Kidney tubule cell (primary cell): ENCODE measurements at regions not wholly inside any gene's neighbourhood (a gene's known extent, or its start where the extent isn't known, plus 50 kb on each side); places are given as distances from the start of the nearest gene placed in this dataset.
"Not testable (repeated sequence)": the region's sequence is repeated elsewhere in the genome, so short reads cannot be mapped to it uniquely, and the experiment has no call there.

Experiments used
- DNase-seq: peaks from one replicate; pipeline ENCODE4 v3.0.0-alpha.2; 2018; ENCODE audit warnings: low spot score

DNA sequence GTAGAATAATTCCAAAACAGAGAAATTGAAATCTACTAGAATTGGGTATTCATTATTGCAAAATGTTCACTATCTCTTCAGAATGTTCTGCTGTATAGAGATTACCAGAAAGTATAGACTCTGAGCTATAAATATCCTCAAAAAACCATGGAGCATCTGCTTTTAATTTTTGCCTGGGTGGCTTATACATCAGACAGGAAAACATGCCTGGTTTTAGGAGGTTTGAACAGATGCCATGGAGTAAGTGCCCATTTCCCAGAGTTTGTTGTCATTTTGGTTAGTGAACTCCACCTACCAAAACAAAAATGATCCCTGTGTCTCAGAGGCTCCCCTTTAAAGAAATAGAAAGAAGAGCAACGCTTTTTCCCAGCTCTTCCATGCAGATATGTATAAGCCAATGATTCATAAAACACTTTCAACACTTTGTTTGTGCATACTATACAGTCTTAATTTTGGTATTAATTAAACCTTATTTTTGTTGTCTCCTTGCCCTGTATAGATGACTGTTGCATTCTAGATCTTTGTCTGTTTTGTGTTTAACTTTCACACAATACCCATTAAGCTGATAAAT, 68.7 kb downstream of the MEPE start:
- DNase-seq = no peak

DNA sequence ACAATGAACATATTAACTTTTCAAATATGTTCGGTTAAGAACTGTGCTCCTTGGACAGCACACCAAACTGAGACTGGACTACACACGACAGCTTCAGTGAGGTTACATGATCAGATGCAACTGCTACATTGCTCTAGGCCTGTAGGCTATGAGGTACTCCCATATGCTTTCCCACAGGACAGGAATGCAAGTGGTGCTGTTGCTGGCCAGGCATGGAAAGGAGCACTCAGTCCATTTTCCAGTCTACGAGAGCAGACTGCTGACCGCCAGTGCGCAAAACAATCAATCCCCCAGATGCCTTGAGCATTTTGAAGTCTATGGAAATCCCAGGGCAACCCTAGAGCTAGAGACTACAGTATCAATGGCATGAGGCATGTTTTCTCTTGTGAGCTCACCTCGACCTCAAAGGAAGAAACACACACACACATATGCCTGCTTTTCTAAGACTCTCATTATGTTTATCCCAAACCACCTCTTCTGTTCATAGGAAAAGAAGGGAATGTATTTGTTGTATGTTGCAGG, 70.8 kb upstream of the SPP1 start:
- DNase-seq = no peak

DNA sequence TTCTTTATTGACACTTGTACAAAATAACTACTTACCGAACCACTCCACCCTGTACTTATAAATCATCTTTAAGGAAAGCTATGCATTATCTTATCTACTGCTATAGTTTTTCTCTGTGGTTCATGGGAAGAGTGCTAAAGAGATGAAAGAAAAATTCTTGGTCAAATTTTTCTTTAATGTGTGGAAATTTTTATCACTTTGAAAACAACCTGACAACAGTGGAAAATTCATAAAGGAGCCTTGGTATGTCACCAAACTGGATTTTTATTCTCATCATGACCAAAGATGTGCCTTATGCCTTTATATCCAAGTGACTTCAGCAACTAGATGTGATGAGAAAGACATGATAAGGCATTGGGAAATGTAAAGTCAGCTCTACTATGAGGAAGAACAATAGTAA, 67.2 kb upstream of the SPP1 start:
- DNase-seq = no peak

DNA sequence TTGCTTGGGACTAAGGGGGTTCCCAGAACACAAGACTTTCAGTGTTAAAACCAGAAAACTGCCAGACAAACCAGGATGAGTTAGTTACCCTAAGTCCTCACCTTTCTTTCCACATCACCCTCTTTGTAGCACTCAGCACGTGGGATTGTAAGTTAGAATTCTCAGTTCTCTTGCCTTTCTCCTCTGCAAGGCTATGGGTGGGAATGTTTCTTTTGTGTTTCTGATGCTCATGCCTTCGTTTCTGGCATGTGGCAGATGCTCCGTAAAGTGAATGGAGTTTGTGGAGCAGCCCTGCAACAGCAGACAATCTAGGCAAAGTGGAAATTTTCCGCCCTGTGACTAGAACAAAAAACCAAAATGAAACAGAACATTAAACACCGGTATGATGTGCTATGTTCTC, 64.7 kb upstream of the SPP1 start:
- no peak for DNase-seq

DNA sequence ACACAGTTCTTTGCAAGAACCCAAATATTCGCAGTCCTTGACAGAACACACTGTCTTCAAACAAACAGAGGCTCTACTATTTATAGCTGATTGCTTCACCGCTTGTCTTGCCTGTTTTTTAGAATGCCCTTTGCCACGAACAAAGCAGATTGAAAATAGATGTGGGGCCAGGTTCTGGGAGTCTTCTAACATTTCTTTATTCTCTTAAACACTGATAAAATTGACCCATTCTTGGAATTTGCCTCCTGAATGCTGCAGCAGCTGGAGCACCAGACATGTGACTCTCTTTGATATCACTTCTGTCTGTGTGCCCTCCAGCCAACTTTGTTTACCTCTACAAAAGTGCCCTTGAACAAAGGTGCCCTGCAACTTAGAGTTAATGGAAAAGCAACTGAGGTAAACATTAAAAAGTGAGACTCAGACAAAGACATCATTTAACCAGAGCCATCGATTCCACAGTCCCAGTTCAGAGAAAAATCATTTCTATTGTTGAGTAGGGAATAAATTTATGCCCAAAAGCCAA, 64.2 kb upstream of the SPP1 start:
- DNase-seq = no peak

DNA sequence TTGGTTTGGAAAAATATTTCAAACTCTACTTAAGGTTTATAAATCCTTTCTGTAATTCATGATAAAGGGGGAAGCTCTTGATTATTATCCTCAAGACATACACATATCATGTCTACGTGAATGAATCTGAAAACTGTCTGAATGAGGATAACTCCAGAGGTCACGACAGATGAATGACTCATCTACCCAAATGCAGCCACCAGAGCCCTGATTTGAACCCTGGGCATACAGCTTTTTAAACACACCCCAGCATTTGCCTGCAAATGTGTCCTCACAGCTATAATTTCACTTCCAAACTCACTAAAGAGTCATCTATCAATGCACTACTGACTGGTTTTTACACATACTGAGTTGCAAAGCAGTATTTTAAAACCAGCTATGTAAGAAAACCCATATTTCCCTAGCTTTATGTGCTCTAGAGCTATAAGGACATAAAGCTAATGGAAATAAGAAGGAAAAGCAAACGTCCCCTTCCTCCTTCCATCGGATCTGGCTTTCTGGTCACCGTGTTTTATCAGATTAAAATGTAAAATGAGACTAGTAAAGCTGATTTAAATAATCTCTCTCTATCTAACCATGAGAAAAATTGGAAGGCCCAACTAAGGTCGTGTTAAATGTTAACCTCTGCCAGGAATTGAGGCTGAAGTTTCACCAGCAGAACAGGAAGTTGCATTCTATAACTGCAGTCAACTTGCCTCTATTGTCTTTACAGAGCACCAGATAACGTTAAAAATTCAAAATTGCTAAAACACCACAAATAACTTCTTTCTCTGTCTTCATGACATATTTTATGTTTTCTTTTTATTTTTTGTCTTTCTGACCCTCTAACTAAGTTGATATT, 63.1 kb upstream of the SPP1 start:
- DNase-seq = peak; percentile 42

DNA sequence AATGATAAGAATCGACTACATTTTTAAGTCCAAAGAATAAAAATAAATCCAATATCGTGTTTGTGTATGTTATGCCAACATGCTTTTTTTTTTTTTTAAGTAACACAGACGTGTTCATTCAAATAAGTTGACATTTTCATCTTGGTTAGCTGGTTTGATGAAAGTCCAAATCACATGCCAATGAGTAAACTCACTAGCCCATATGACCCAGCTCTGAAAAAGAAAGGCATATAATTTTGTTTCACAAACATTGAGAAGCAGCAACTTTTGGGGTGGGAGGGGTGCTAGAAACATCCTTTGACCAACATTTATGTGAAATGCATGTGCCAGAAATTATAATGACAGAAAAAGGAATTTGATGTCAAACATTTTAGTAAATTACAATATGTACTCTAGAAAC, 61.6 kb upstream of the SPP1 start:
- no peak for DNase-seq

DNA sequence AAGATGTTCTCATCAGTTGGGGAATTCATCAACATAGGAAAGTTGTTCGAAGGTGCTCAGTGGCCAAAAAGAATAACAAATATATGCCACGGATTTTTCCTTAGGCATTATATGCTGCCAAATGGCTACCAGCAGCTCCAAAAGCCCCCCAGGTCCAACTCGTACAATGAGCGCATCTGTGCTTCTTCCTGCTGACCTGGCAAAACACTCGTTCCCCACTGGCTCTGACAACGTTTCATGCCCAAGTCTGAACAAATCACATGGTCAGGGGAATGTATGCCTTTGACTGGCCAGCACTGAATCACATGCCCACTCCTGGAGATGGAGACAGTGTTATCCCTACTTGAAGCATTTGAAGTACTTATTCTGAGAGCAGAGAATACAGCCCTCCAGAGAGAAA, 59.9 kb upstream of the SPP1 start:
- DNase-seq = no peak

DNA sequence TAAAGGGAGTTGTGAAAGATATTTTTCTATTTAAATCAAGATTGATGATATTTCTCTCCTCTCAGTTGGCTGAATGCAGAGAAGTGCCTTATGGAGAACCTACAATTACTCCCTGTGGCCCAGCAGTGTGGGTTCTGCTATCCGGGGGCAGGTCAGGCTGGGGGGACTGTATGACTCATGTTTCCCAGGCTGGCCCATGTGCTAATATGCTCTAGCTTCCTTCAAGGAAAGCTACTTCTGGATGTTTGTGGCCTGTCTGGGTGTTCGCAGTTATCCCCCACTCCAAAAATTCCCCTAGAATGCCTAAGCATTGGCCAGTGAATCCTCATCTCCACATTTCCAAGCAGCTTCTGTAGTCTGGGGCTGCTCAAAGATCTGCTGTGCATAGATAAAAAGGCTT, 58.9 kb upstream of the SPP1 start:
- DNase-seq = peak; percentile 34

DNA sequence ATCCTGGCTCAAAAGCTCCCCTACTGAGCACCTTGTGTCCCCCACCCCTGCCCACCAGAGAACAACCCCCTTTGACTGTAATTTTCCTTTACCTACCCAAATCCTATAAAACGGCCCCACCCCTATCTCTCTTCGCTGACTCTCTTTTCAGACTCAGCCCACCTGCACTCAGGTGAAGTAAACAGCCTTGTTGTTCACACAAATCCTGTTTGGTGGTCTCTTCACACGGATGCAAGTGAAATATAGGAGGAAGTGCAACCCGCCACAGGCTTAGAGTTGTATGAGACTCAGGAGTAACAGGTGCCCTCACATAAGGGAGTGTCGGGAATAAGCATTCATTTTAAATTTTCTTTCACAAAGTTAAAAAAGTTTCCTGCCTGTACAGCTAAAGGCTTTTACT, 57.6 kb upstream of the SPP1 start:
- DNase-seq = not testable (repeated sequence)

DNA sequence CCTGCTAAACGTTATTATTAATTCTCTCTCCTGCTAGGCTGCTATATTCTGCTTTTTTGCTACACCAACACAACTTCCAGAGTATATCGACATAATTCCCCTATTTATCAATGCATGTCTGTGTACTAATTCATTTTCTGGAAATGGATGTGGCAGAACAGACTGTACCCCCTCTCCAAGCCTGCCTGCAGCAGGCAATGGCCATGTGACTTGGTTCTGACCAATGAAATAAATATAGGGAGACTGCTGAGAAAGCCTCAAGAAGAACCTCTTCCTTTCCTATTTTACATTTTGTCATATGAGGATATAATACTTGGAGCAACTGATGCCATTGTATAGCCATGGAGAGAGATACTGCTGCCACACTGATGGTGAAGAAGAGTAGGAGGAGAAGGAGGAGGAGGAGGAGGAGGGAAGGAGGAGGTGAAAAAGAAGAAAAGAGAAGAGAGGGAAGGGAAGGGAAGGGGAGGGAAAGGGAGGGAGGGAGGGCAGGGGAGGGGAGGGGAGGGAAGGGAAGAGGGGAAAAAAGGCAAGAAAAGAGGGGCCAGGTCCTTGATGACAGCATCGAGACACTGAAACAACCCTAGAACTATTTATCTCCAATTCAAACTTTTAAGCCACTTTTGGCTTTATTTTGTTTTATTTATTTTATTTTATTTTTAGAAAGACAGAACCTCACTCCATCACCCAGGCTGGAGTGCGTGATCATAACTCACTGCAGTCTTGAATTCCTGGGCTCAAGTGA, 57.0 kb upstream of the SPP1 start:
- DNase-seq = no peak

DNA sequence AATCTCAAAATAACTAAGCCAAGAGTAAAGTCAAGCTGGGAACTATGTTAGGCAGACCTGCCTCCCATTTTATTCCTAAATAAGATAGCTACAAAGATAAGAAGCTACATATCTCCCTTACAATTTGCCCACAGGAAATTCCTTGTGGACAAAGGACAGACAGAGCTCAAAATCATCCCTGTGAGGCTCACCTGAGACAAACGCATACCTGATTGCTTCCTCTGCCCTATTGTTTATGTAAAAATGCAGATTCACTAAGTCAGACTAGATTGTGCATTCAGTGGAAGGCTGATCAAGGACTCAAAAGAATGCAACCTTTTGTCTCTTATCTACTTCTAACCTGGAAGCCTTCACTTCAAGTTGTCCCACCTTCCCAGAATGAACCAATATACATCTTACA, 56.2 kb upstream of the SPP1 start:
- not testable (repeated sequence) for DNase-seq

DNA sequence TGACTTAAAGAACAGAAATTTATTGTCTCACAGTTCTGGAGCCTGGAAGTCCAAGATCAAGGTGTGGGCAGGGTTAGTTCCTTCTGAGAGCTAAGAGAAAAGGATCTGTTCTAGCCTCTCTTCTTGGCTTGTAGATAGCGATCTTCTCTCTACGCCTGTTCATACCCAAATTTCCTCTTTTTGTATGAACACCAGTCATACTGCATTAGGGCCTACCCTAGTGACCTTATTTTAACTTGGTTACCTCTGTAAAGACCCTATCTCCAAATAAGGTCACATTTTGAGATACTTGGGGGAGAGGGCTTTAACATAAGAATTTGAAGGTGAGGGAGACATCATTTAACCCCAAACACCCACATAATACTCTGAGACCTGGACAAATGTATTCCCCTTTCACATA, 55.6 kb upstream of the SPP1 start:
- DNase-seq = no peak

DNA sequence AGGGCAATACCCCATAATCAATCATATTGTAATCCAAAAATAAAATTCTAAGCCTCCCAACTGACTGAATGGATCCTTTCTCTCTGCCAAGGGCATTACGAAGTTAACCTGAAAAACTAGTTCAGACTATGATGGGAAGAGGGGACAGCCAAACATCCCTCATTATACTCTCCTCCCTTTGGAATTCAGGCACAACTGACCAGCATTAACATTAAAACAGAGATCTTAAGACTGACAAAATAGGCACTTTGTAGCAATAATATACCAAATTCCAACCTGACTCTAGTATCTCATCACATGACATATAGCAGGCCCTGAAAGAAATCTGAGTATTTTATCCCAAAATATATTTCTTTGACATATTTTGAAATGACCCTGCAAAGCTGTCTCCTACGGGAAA, 55.0 kb upstream of the SPP1 start:
- no peak for DNase-seq

DNA sequence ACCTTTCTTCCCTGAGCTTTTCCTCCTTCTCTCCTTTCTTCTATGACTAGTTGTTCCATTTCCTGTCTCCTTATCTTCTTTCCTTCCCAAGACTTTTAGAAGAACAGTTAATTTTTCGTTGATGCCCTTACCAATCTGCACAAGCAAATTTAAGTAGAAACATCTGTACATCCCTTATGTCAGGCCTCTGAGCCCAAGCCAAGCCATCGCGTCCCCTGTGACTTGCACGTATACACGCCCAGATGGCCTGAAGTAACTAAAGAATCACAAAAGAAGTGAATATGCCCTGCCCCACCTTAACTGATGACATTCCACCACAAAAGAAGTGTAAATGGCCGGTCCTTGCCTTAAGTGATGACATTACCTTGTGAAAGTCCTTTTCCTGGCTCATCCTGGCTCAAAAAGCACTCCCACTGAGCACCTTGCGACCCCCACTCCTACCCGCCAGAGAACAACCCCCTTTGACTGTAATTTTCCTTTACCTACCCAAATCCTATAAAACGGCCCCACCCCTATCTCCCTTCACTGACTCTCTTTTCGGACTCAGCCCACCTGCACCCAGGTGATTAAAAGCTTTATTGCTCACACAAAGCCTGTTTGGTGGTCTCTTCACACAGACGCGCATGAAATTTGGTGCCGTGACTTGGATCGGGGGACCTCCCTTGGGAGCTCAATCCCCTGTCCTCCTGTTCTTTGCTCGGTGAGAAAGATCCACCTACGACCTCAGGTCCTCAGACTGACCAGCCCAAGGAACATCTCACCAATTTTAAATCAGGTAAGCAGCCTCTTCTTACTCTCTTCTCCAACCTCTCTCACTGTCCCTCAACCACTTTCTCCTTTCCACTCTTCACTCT, 53.7 kb upstream of the SPP1 start:
- DNase-seq = not testable (repeated sequence)

DNA sequence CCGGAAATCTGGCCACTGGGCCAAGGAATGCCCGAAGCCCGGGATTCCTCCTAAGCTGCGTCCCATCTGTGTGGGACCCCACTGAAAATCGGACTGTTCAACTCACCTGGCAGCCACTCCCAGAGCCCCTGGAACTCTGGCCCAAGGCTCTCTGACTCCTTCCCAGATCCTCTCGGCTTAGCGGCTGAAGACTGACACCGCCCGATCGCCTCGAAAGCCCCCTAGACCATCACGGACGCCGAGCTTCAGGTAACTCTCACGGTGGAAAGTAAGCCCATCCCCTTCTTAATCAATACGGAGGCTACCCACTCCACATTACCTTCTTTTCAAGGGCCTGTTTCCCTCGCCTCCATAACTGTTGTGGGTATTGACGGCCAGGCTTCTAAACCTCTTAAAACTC, 51.4 kb upstream of the SPP1 start:
- DNase-seq = not testable (repeated sequence)
